CD14-positive monocyte (primary cell): ENCODE measurements at regions not wholly inside any gene's neighbourhood (a gene's known extent, or its start where the extent isn't known, plus 50 kb on each side); places are given as distances from the start of the nearest gene placed in this dataset.

Source experiments
- DNase-seq, 3 donors: peaks; one replicate each; pipeline ENCODE4 v3.0.0-alpha.2; 2011 to 2022
- H2AFZ ChIP-seq: 2 replicates; pipeline ENCODE4 v1.6.0; 2012; ENCODE audit warnings: mild to moderate bottlenecking, low read depth, low read length, inconsistent platforms; ENCODE audit not compliant: insufficient read depth, poor library complexity, severe bottlenecking
- H3K27ac ChIP-seq, 2 donors: 1 replicate in 1 of 2; 2 replicates in 1 of 2; pipeline ENCODE4 v1.5.1; 2012 to 2013; ENCODE audit warnings: low read length in 2 of 2, control low read depth in 1 of 2, inconsistent platforms in 1 of 2, low read depth in 1 of 2, mild to moderate bottlenecking in 1 of 2
- H3K27me3 ChIP-seq, 2 donors: one replicate each; pipeline versions ENCODE4 v1.6.0 to v1.6.1; 2011 to 2013; ENCODE audit warnings: low read length in 2 of 2; ENCODE audit not compliant: control insufficient read depth in 2 of 2, insufficient read depth in 2 of 2
- H3K36me3 ChIP-seq, 2 donors: replicated peaks in 1 of 2; 1 replicate in 1 of 2; 2 replicates in 1 of 2; pipeline versions ENCODE4 v1.5.1 to v1.6.1; 2012 to 2013; ENCODE audit warnings: low read length in 2 of 2, control low read depth in 1 of 2, inconsistent platforms in 1 of 2, mild to moderate bottlenecking in 1 of 2; ENCODE audit not compliant: insufficient read depth in 2 of 2, control insufficient read depth in 1 of 2
- H3K4me1 ChIP-seq, 2 donors: 1 replicate in 1 of 2; 2 replicates in 1 of 2; pipeline versions ENCODE4 v1.5.1 to v1.6.1; 2012 to 2013; ENCODE audit warnings: low read length in 2 of 2, control low read depth in 1 of 2, inconsistent platforms in 1 of 2, mild to moderate bottlenecking in 1 of 2, moderate library complexity in 1 of 2; ENCODE audit not compliant: insufficient read depth in 2 of 2, control insufficient read depth in 1 of 2
- H3K4me2 ChIP-seq: replicated peaks from 2 replicates; pipeline ENCODE3; 2012; ENCODE audit warnings: low read length, moderate library complexity, mild to moderate bottlenecking; ENCODE audit not compliant: poor library complexity, severe bottlenecking; ENCODE audit errors: extremely low read depth
- H3K4me3 ChIP-seq, 3 experiments: fragments of 200-600 bp in 1 of 3; sonication (generic) in 1 of 3; replicated peaks in 1 of 3; 1 replicate in 2 of 3; 2 replicates in 1 of 3; pipeline ENCODE4 v1.5.1; 2011 to 2013; ENCODE audit warnings: low read length in 3 of 3, mild to moderate bottlenecking in 3 of 3, control low read depth in 2 of 3, low read depth in 2 of 3, inconsistent platforms in 1 of 3, moderate library complexity in 1 of 3
- H3K79me2 ChIP-seq: 2 replicates; pipeline ENCODE4 v1.6.0; 2012; ENCODE audit warnings: mild to moderate bottlenecking, control low read depth, inconsistent platforms, low read length, moderate library complexity; ENCODE audit not compliant: insufficient read depth
- H3K9ac ChIP-seq: 2 replicates; pipeline ENCODE4 v1.6.0; 2017; ENCODE audit warnings: low read length, mild to moderate bottlenecking; ENCODE audit not compliant: insufficient read depth, poor library complexity, severe bottlenecking
- H3K9me3 ChIP-seq, 2 donors: replicated peaks in 1 of 2; 1 replicate in 1 of 2; 2 replicates in 1 of 2; pipeline versions ENCODE4 v1.5.1 to v1.6.1; 2012 to 2013; ENCODE audit warnings: low read length in 2 of 2, control low read depth in 1 of 2; ENCODE audit not compliant: control insufficient read depth in 1 of 2, insufficient read depth in 1 of 2
- H4K20me1 ChIP-seq: 2 replicates; pipeline ENCODE4 v1.6.0; 2012; ENCODE audit warnings: mild to moderate bottlenecking, low read length, control low read depth, moderate library complexity; ENCODE audit not compliant: insufficient read depth
- H3K27ac Mint-ChIP-seq, 7 donors: one replicate each; pipeline ENCODE4 v1.8.0; 2020; ENCODE audit warnings: mild to moderate bottlenecking in 7 of 7, mixed read lengths in 7 of 7, moderate library complexity in 6 of 7, inconsistent platforms in 2 of 7
- H3K27me3 Mint-ChIP-seq, 3 donors: one replicate each; pipeline ENCODE4 v1.8.0; 2021 to 2022; ENCODE audit warnings: low read depth in 3 of 3, mild to moderate bottlenecking in 3 of 3, mixed read lengths in 3 of 3, moderate library complexity in 3 of 3, inconsistent platforms in 1 of 3
- H3K36me3 Mint-ChIP-seq, 2 donors: one replicate each; pipeline ENCODE4 v1.8.0; 2020; ENCODE audit warnings: mixed read lengths in 2 of 2, inconsistent platforms in 1 of 2, mild to moderate bottlenecking in 1 of 2
- H3K4me1 Mint-ChIP-seq: one replicate; pipeline ENCODE4 v1.8.0; 2020; ENCODE audit warnings: mild to moderate bottlenecking, mixed read lengths
- H3K4me3 Mint-ChIP-seq, 2 donors: one replicate each; pipeline ENCODE4 v1.8.0; 2020; ENCODE audit warnings: mild to moderate bottlenecking in 2 of 2, mixed read lengths in 2 of 2, moderate library complexity in 1 of 2
- H3K9me3 Mint-ChIP-seq, 7 donors: one replicate each; pipeline ENCODE4 v1.8.0; 2020 to 2022; ENCODE audit warnings: mixed read lengths in 7 of 7, mild to moderate bottlenecking in 6 of 7, moderate library complexity in 6 of 7, inconsistent platforms in 2 of 7
- CTCF ChIP-seq: fragments of 200-600 bp; IDR thresholded peaks from one replicate; pipeline ENCODE4 v1.8.0; 2022; ENCODE audit warnings: antibody characterized with exemption, mild to moderate bottlenecking
- WGBS: methylation state at CpG from one replicate; pipeline ENCODE4 v1.1.5; 2013; ENCODE audit warnings: missing lambda C conversion rate; ENCODE audit not compliant: insufficient coverage; 5-methylcytosine and 5-hydroxymethylcytosine counted together
- intact Hi-C, 2 donors: fragments of 100-400 bp; cut with micrococcal nuclease; formaldehyde crosslinking; loops; one replicate each; pipeline versions ENCODE4 v1.15.0 to v1.15.1; 2023

GRCh38 chr13:97555034-97555433 is 121.1 kb downstream of the RAP2A start:
- no peaks in the 10 kb centered on the region for H4K20me1 ChIP-seq
- Mint-ChIP-seq H3K4me1 (no peaks in the 10 kb centered on the region), H3K9me3 (peaks cover 0 to 5% (median 2%) of the 10 kb centered on the region in 7 donors), H3K27me3 (peaks cover 0 to 1% (median 0%) of the 10 kb centered on the region in 3 donors), H3K27ac (no peak overlapping the region), H3K4me3 (no peak overlapping the region), H3K36me3 (no peaks in the 10 kb centered on the region)
- no peak overlapping the region for H3K27ac ChIP-seq
- H3K27me3 ChIP-seq = no peaks in the 10 kb centered on the region
- no peak overlapping the region for H3K9ac ChIP-seq
- peaks cover 0 to 3% of the 10 kb centered on the region in 2 donors for H3K9me3 ChIP-seq
- DNase-seq = no peak
- TF ChIP-seq CTCF = no peak
- no CpG with 5 or more reads among the region's 1 CpG for WGBS
- H3K79me2 ChIP-seq = no peaks in the 10 kb centered on the region
- H3K4me2 ChIP-seq = no peak overlapping the region
- no peaks in the 10 kb centered on the region for H3K4me1 ChIP-seq
- H3K36me3 ChIP-seq = no peaks in the 10 kb centered on the region
- intact Hi-C loops = no loop called here
- no peak overlapping the region for H2AFZ ChIP-seq
- H3K4me3 ChIP-seq = no peak overlapping the region

- Histone ChIP-seq H3K36me3 (no peaks in the 10 kb centered on the region), H3K79me2 (no peaks in the 10 kb centered on the region), H3K4me1 (no peaks in the 10 kb centered on the region), H3K9me3 (peaks cover 0 to 3% of the 10 kb centered on the region in 2 donors), H2AFZ (no peak overlapping the region), H3K27ac (no peak overlapping the region), H3K4me3 (no peak overlapping the region), H4K20me1 (no peaks in the 10 kb centered on the region), H3K27me3 (no peaks in the 10 kb centered on the region), H3K9ac (no peak overlapping the region), H3K4me2 (no peak overlapping the region)
- Mint-ChIP-seq H3K27me3 (peaks cover 0 to 3% (median 3%) of the 10 kb centered on the region in 3 donors), H3K9me3 (peaks cover 0 to 5% (median 0%) of the 10 kb centered on the region in 7 donors), H3K36me3 (no peaks in the 10 kb centered on the region), H3K4me3 (no peak overlapping the region), H3K27ac (no peak overlapping the region), H3K4me1 (no peaks in the 10 kb centered on the region)
- DNase-seq = no peak
- TF ChIP-seq CTCF = no peak
- no CpG with 5 or more reads among the region's 2 CpGs for WGBS
- intact Hi-C loops = no loop called here
These were observed 125.1 kb downstream of the RAP2A start for GRCh38 chr13:97559030-97559429.
